WTC11 (cell line): ENCODE measurements at regions not wholly inside any gene's neighbourhood (a gene's known extent, or its start where the extent isn't known, plus 50 kb on each side); places are given as distances from the start of the nearest gene placed in this dataset.

Experiments
- ATAC-seq: fragments of 200-7000 bp; cut with Tn5 transposase; 2 replicates; pipeline ENCODE4 v1.10.0; 2021; ENCODE audit warnings: mild to moderate bottlenecking, moderate library complexity
- CTCF ChIA-PET: fragments of 300-600 bp; sonication (Branson Sonifier 250); formaldehyde crosslinking; loops from one replicate; lab custom pipeline; 2021; ENCODE audit warnings: antibody characterized with exemption; lab: Charles Lee
- POLR2A ChIA-PET: fragments of 350-600 bp; sonication (Branson Sonifier 250); formaldehyde crosslinking; loops from one replicate; lab custom pipeline; 2021; ENCODE audit warnings: antibody characterized with exemption; lab: Charles Lee
- DNase-seq: peaks from one replicate; pipeline ENCODE4 v3.0.0; 2021; ENCODE audit warnings: low spot score
- H3K27ac Mint-ChIP-seq: 2 replicates; pipeline ENCODE4 v1.8.0; 2021; ENCODE audit warnings: mixed read lengths
- H3K27me3 Mint-ChIP-seq: 2 replicates; pipeline ENCODE4 v1.8.0; 2021; ENCODE audit warnings: low read depth, mild to moderate bottlenecking, moderate library complexity, mixed read lengths
- H3K36me3 Mint-ChIP-seq: 2 replicates; pipeline ENCODE4 v1.8.0; 2021; ENCODE audit warnings: mixed read lengths
- H3K4me1 Mint-ChIP-seq: 2 replicates; pipeline ENCODE4 v1.8.0; 2022; ENCODE audit warnings: mixed read lengths
- H3K4me3 Mint-ChIP-seq: 2 replicates; pipeline ENCODE4 v1.8.0; 2021; ENCODE audit warnings: mild to moderate bottlenecking, moderate library complexity, mixed read lengths
- H3K9me3 Mint-ChIP-seq: 2 replicates; pipeline ENCODE4 v1.8.0; 2021; ENCODE audit warnings: mixed read lengths
- ARID4B ChIP-seq: sonication (generic); formaldehyde crosslinking; IDR thresholded peaks from 2 replicates; pipeline ENCODE4 v1.8.0; 2023; ENCODE audit warnings: missing genetic modification reagents, mild to moderate bottlenecking, borderline replicate concordance
- ATF1 ChIP-seq: sonication (generic); formaldehyde crosslinking; IDR thresholded peaks from 2 replicates; pipeline ENCODE4 v1.8.1; 2023; ENCODE audit warnings: mild to moderate bottlenecking, moderate library complexity, missing genetic modification reagents
- CDX4 ChIP-seq: fragments of 250-450 bp; sonication (Bioruptor Pico); IDR thresholded peaks from 2 replicates; pipeline ENCODE4 v1.9.0; 2021; ENCODE audit warnings: moderate library complexity, mild to moderate bottlenecking, inconsistent platforms, borderline replicate concordance
- FOXK1 ChIP-seq: sonication (generic); formaldehyde crosslinking; IDR thresholded peaks from 2 replicates; pipeline ENCODE4 v1.8.0; 2022; ENCODE audit warnings: mild to moderate bottlenecking, moderate library complexity, missing genetic modification reagents
- KAT7 ChIP-seq: sonication (generic); formaldehyde crosslinking; IDR thresholded peaks from 2 replicates; pipeline ENCODE4 v1.8.1; 2023; ENCODE audit warnings: missing genetic modification reagents, mild to moderate bottlenecking, borderline replicate concordance
- MYBL2 ChIP-seq: sonication (generic); formaldehyde crosslinking; IDR thresholded peaks from 2 replicates; pipeline ENCODE4 v1.8.1; 2023; ENCODE audit warnings: mild to moderate bottlenecking, moderate library complexity, missing genetic modification reagents
- OVOL2 ChIP-seq: fragments of 250-450 bp; sonication (Bioruptor Pico); IDR thresholded peaks from 2 replicates; pipeline ENCODE4 v1.9.0; 2021; ENCODE audit warnings: mild to moderate bottlenecking, borderline replicate concordance
- PREB ChIP-seq: sonication (generic); formaldehyde crosslinking; IDR thresholded peaks from 2 replicates; pipeline ENCODE4 v1.8.1; 2022; ENCODE audit warnings: mild to moderate bottlenecking, missing genetic modification reagents, moderate library complexity, borderline replicate concordance
- PRRX2 ChIP-seq: fragments of 250-450 bp; sonication (Bioruptor Pico); IDR thresholded peaks from 2 replicates; pipeline ENCODE4 v1.8.0; 2021; ENCODE audit warnings: mild to moderate bottlenecking
- SMAD3 ChIP-seq: sonication (generic); formaldehyde crosslinking; IDR thresholded peaks from 2 replicates; pipeline ENCODE4 v1.8.0; 2022; ENCODE audit warnings: missing genetic modification reagents, mild to moderate bottlenecking, borderline replicate concordance
- TCF7 ChIP-seq: sonication (generic); formaldehyde crosslinking; IDR thresholded peaks from 2 replicates; pipeline ENCODE4 v1.8.0; 2022; ENCODE audit warnings: mild to moderate bottlenecking, low read depth, missing genetic modification reagents, moderate library complexity
- USF1 ChIP-seq: sonication (generic); formaldehyde crosslinking; IDR thresholded peaks from 2 replicates; pipeline ENCODE4 v1.8.0; 2022; ENCODE audit warnings: mild to moderate bottlenecking, missing genetic modification reagents
- ZNF121 ChIP-seq: sonication (generic); formaldehyde crosslinking; IDR thresholded peaks from 2 replicates; pipeline ENCODE4 v1.8.0; 2023; ENCODE audit warnings: missing genetic modification reagents
- ZNF281 ChIP-seq: sonication (generic); formaldehyde crosslinking; IDR thresholded peaks from 2 replicates; pipeline ENCODE4 v1.8.0; 2023; ENCODE audit warnings: mild to moderate bottlenecking, missing genetic modification reagents
- ZNF317 ChIP-seq: sonication (generic); formaldehyde crosslinking; IDR thresholded peaks from 2 replicates; pipeline ENCODE4 v1.8.1; 2023; ENCODE audit warnings: low read depth, mild to moderate bottlenecking, moderate library complexity, missing genetic modification reagents, borderline replicate concordance
- ZNF423 ChIP-seq: fragments of 250-450 bp; sonication (Bioruptor Pico); IDR thresholded peaks from 2 replicates; pipeline ENCODE4 v2.1.2; 2022; ENCODE audit warnings: mild to moderate bottlenecking, moderate library complexity
- ZNF532 ChIP-seq: fragments of 250-450 bp; sonication (Bioruptor Pico); IDR thresholded peaks from 2 replicates; pipeline ENCODE4 v1.9.0; 2021; ENCODE audit warnings: mild to moderate bottlenecking, borderline replicate concordance

GRCh38 chr14:43215524-43215923, 1291.6 kb downstream of the FSCB start (continued):
- no peak for TF ChIP-seq ZNF532
- no peak for TF ChIP-seq ARID4B
- no peak for TF ChIP-seq TCF7 (CRISPR knock-in tag)
- TF ChIP-seq ATF1: no peak
- no peak for TF ChIP-seq CDX4 (CRISPR knock-in tag)
- TF ChIP-seq SMAD3 (CRISPR knock-in tag): no peak
- TF ChIP-seq MYBL2 (CRISPR knock-in tag): no peak
- no peak for TF ChIP-seq PREB (CRISPR knock-in tag)
- no peak for TF ChIP-seq ZNF121 (CRISPR knock-in tag)
- no peak for TF ChIP-seq OVOL2 (CRISPR knock-in tag)
- TF ChIP-seq ZNF423 (CRISPR knock-in tag): no peak

- Mint-ChIP-seq H3K27me3 (no peaks in the 10 kb centered on the region), H3K4me3 (no peak overlapping the region), H3K27ac (no peak overlapping the region), H3K9me3 (no peaks in the 10 kb centered on the region), H3K4me1 (peaks cover under 1% of the 10 kb centered on the region; the same call in 1 of the 2 replicates), H3K36me3 (no peaks in the 10 kb centered on the region)
- ChIA-PET POLR2A (no interaction called here), CTCF (no interaction called here)
- TF ChIP-seq SMAD3 (CRISPR knock-in tag): no peak
- TF ChIP-seq ARID4B: no peak
- TF ChIP-seq ZNF317: no peak
- no peak for TF ChIP-seq PRRX2 (CRISPR knock-in tag)
- TF ChIP-seq KAT7 (CRISPR knock-in tag): no peak
- TF ChIP-seq ZNF423 (CRISPR knock-in tag): no peak
- TF ChIP-seq FOXK1 (CRISPR knock-in tag): no peak
- no peak for TF ChIP-seq USF1 (CRISPR knock-in tag)
- no peak for TF ChIP-seq ZNF281
- ATAC-seq: no peak
- no peak for DNase-seq
Measured at GRCh38 chr14:43207189-43207588, 1299.9 kb downstream of the FSCB start.
